HepG2 (cell line): ENCODE measurements at regions not wholly inside any gene's neighbourhood (a gene's known extent, or its start where the extent isn't known, plus 50 kb on each side); places are given as distances from the start of the nearest gene placed in this dataset.

Experiments
- ATAC-seq: fragments of 200-7000 bp; cut with Tn5 transposase; 3 replicates; pipeline ENCODE4 v1.9.1; 2020; ENCODE audit warnings: mild to moderate bottlenecking, moderate library complexity
- BruUV-seq: library from RNA; stranded (reverse); fragments of 400-500 nt; replicated peaks from 2 replicates; lab custom pipeline; 2021; lab: Mats Ljungman, UMichigan
- CTCF ChIA-PET: fragments of 300-600 bp; formaldehyde crosslinking; extraction: SDS; loops from one replicate; lab custom pipeline; 2021; ENCODE audit warnings: low total read pairs, inconsistent platforms, low intra/inter-chr PET ratio; lab: Yijun Ruan, JAX
- POLR2A ChIA-PET: fragments of 350-600 bp; sonication (Branson Sonifier 250); formaldehyde crosslinking; loops from one replicate; lab custom pipeline; 2020; ENCODE audit warnings: antibody characterized with exemption, inconsistent platforms; lab: Yijun Ruan, JAX
- DNase-seq: peaks from one replicate; pipeline ENCODE4 v3.0.0-alpha.2; 2015; ENCODE audit warnings: low spot score
- FAIRE-seq: peaks from 3 replicates; lab custom pipeline; 2011; peaks lifted over from hg19 to GRCh38; lab: Jason Lieb, UNC
- H2AFZ ChIP-seq: one replicate; pipeline ENCODE4 v1.6.1; 2011; ENCODE audit warnings: low read length, inconsistent platforms
- H3K27ac ChIP-seq: fragments of 300-600 bp; 3 replicates; pipeline ENCODE4 v1.8.0; 2011; ENCODE audit warnings: mixed run types, mild to moderate bottlenecking, mixed read lengths, low read length, inconsistent platforms; ENCODE audit not compliant: insufficient read depth; ENCODE audit errors: extremely low read length
- H3K27me3 ChIP-seq, 2 experiments: fragments of 200-600 bp in 1 of 2; 2 replicates in 1 of 2; 3 replicates in 1 of 2; pipeline versions ENCODE4 v1.6.0 to v1.8.0; 2011; ENCODE audit warnings: low read length in 2 of 2, mild to moderate bottlenecking in 2 of 2, moderate library complexity in 2 of 2, inconsistent platforms in 1 of 2; ENCODE audit not compliant: insufficient read depth in 2 of 2, control insufficient read depth in 1 of 2
- H3K36me3 ChIP-seq, 2 experiments: fragments of 200-600 bp in 1 of 2; replicated peaks in 1 of 2; 2 replicates in 1 of 2; 3 replicates in 1 of 2; pipeline versions ENCODE4 v1.5.1 to v1.8.0; 2011; ENCODE audit warnings: low read length in 2 of 2, inconsistent platforms in 1 of 2; ENCODE audit not compliant: insufficient read depth in 2 of 2, control insufficient read depth in 1 of 2
- H3K4me1 ChIP-seq: 2 replicates; pipeline ENCODE4 v1.5.1; 2012; ENCODE audit warnings: low read length, inconsistent platforms; ENCODE audit not compliant: insufficient read depth
- H3K4me2 ChIP-seq: 2 replicates; pipeline ENCODE4 v1.6.0; 2011; ENCODE audit warnings: low read depth, low read length, inconsistent platforms
- H3K4me3 ChIP-seq, 3 experiments: fragments of 200-600 bp in 1 of 3; sonication (generic), shearing (Covaris generic) in 1 of 3; replicated peaks in 1 of 3; 2 replicates each; pipeline ENCODE4 v1.5.1; 2011 to 2016; ENCODE audit warnings: low read length in 3 of 3, inconsistent platforms in 2 of 3, low read depth in 2 of 3, mild to moderate bottlenecking in 2 of 3, control low read depth in 1 of 3, mixed read lengths in 1 of 3; ENCODE audit not compliant: insufficient read depth in 1 of 3
- H3K79me2 ChIP-seq: one replicate; pipeline ENCODE4 v1.6.1; 2011; ENCODE audit warnings: low read length, inconsistent platforms; ENCODE audit not compliant: insufficient read depth
- H3K9ac ChIP-seq: 2 replicates; pipeline ENCODE4 v1.6.0; 2011; ENCODE audit warnings: mild to moderate bottlenecking, low read depth, low read length, inconsistent platforms; ENCODE audit not compliant: insufficient read depth
- H3K9me3 ChIP-seq: 2 replicates; pipeline ENCODE4 v1.5.1; 2012; ENCODE audit warnings: mild to moderate bottlenecking, low read length
- H4K20me1 ChIP-seq: 2 replicates; pipeline ENCODE4 v1.6.0; 2011; ENCODE audit warnings: inconsistent platforms, mild to moderate bottlenecking, low read length, moderate library complexity; ENCODE audit not compliant: insufficient read depth
- FLYWCH1 ChIP-seq: sonication (generic); formaldehyde crosslinking; IDR thresholded peaks from 2 replicates; pipeline ENCODE4 v1.8.1; 2023; ENCODE audit warnings: mild to moderate bottlenecking, missing genetic modification reagents
- GABPA ChIP-seq, 2 experiments: IDR thresholded peaks; 2 replicates each; pipeline ENCODE4 v1.6.1; 2011 to 2016; ENCODE audit warnings: low read depth in 2 of 2, low read length in 1 of 2, missing biosample characterization in 1 of 2, missing genetic modification characterization in 1 of 2
- HDAC2 ChIP-seq: sonication (generic); formaldehyde crosslinking; IDR thresholded peaks from 2 replicates; pipeline ENCODE4 v1.4.0; 2020; ENCODE audit warnings: missing genetic modification reagents
- HOXA9 ChIP-seq: sonication (generic); formaldehyde crosslinking; IDR thresholded peaks from 2 replicates; pipeline ENCODE4 v1.8.1; 2022; ENCODE audit warnings: missing genetic modification reagents, mild to moderate bottlenecking, moderate library complexity, borderline replicate concordance
- IRX3 ChIP-seq: sonication (generic); formaldehyde crosslinking; IDR thresholded peaks from 2 replicates; pipeline ENCODE4 v1.8.1; 2023; ENCODE audit warnings: mild to moderate bottlenecking, low read depth, missing genetic modification reagents, borderline replicate concordance
- ISX ChIP-seq: sonication (generic); formaldehyde crosslinking; conservative IDR thresholded peaks from 2 replicates; pipeline ENCODE4 v1.5.0; 2020; ENCODE audit warnings: missing genetic modification reagents
- KDM5B ChIP-seq: sonication (generic); formaldehyde crosslinking; IDR thresholded peaks from 2 replicates; pipeline ENCODE4 v1.4.0; 2020; ENCODE audit warnings: missing genetic modification reagents, mild to moderate bottlenecking, borderline replicate concordance
- MTF1 ChIP-seq: sonication (generic); formaldehyde crosslinking; IDR thresholded peaks from 2 replicates; pipeline ENCODE4 v1.5.0; 2020; ENCODE audit warnings: missing genetic modification reagents
- MYC ChIP-seq: sonication (generic); formaldehyde crosslinking; IDR thresholded peaks from 2 replicates; pipeline ENCODE4 v1.9.0; 2021; ENCODE audit warnings: missing genetic modification reagents, borderline replicate concordance
- ZBTB10 ChIP-seq: sonication (generic); formaldehyde crosslinking; IDR thresholded peaks from 2 replicates; pipeline ENCODE4 v1.4.0; 2020; ENCODE audit warnings: missing genetic modification reagents, borderline replicate concordance
- ZBTB37 ChIP-seq: sonication (generic); formaldehyde crosslinking; IDR thresholded peaks from 2 replicates; pipeline ENCODE4 v1.4.0; 2020; ENCODE audit warnings: mild to moderate bottlenecking, missing genetic modification reagents
- ZBTB8A ChIP-seq: sonication (generic); formaldehyde crosslinking; IDR thresholded peaks from 2 replicates; pipeline ENCODE4 v1.4.0; 2020; ENCODE audit warnings: mild to moderate bottlenecking, low read depth, missing genetic modification reagents, borderline replicate concordance
- WGBS: methylation state at CpG from one replicate; pipeline ENCODE4 v1.1.6; 2017; ENCODE audit warnings: low lambda C conversion rate; 5-methylcytosine and 5-hydroxymethylcytosine counted together
- in situ Hi-C: cut with HindIII; loops from 2 replicates; pipeline ENCODE4 v1.10.0; 2017; ENCODE audit warnings: low pct_unique_long_range_greater_than_20kb; ENCODE audit not compliant: extremely low pct_ligation_motif_present
- intact Hi-C: fragments of 100-400 bp; cut with micrococcal nuclease; formaldehyde crosslinking; loops from one replicate; pipeline ENCODE4 v1.10.0; 2022; ENCODE audit not compliant: unreplicated experiment
- TF ChIP-seq, protein P1 (sequence below): sonication (generic); formaldehyde crosslinking; IDR thresholded peaks from 2 replicates; pipeline ENCODE4 v1.8.0; 2022; ENCODE audit warnings: missing genetic modification reagents, low read depth, mild to moderate bottlenecking, borderline replicate concordance
- TF ChIP-seq, protein P2 (sequence below): conservative IDR thresholded peaks from 2 replicates; pipeline ENCODE4 v1.6.1; 2018; ENCODE audit warnings: missing genetic modification reagents
- TF ChIP-seq, protein P3 (sequence below): sonication (generic); formaldehyde crosslinking; conservative IDR thresholded peaks from 2 replicates; pipeline ENCODE4 v1.8.1; 2023; ENCODE audit warnings: missing genetic modification reagents

- Histone ChIP-seq H3K27ac (no peak overlapping the region), H3K4me3 (no peak overlapping the region)
- POLR2A ChIA-PET = no interaction called here
- BruUV-seq = no TSS peak
- TF ChIP-seq HDAC2 (CRISPR knock-in tag) (no peak), ISX (CRISPR knock-in tag) (no peak), FLYWCH1 (CRISPR knock-in tag) (no peak), GABPA (IDR thresholded peaks at IDR 0.05; ENCODE audit: low read depth, low read length) (no peak), GABPA (CRISPR knock-in tag; IDR thresholded peaks at IDR 0.05; ENCODE audit: low read depth) (no peak), KDM5B (no peak), HOXA9 (CRISPR knock-in tag) (no peak), ZBTB37 (CRISPR knock-in tag) (no peak), IRX3 (no peak), MYC (CRISPR knock-in tag) (no peak), MTF1 (CRISPR knock-in tag) (no peak), ZBTB10 (CRISPR knock-in tag) (no peak), ZBTB8A (CRISPR knock-in tag) (no peak)
- TF ChIP-seq, protein P1, sequence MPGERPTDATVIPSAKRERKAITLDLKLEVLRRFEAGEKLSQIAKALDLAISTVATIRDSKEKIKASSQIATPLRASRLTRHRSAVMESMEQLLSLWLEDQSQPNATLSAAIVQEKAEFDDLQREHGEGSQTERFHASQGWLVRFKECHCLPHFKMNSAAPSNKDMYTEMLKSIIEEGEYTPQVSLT (CRISPR knock-in tag) = no peak
- TF ChIP-seq, protein P2, sequence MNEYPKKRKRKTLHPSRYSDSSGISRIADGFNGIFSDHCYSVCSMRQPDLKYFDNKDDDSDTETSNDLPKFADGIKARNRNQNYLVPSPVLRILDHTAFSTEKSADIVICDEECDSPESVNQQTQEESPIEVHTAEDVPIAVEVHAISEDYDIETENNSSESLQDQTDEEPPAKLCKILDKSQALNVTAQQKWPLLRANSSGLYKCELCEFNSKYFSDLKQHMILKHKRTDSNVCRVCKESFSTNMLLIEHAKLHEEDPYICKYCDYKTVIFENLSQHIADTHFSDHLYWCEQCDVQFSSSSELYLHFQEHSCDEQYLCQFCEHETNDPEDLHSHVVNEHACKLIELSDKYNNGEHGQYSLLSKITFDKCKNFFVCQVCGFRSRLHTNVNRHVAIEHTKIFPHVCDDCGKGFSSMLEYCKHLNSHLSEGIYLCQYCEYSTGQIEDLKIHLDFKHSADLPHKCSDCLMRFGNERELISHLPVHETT (CRISPR knock-in tag) = no peak
- TF ChIP-seq, protein P3, sequence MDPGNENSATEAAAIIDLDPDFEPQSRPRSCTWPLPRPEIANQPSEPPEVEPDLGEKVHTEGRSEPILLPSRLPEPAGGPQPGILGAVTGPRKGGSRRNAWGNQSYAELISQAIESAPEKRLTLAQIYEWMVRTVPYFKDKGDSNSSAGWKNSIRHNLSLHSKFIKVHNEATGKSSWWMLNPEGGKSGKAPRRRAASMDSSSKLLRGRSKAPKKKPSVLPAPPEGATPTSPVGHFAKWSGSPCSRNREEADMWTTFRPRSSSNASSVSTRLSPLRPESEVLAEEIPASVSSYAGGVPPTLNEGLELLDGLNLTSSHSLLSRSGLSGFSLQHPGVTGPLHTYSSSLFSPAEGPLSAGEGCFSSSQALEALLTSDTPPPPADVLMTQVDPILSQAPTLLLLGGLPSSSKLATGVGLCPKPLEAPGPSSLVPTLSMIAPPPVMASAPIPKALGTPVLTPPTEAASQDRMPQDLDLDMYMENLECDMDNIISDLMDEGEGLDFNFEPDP (CRISPR knock-in tag) = no peak
- TF ChIP-seq, all 625 proteins: peak for 0
- H3K4me2 ChIP-seq = no peak overlapping the region
- WGBS = 27% methylated on average over 6 of the region's 6 CpGs
- intact Hi-C loops = no loop called here
- no peak for DNase-seq
- H3K27me3 ChIP-seq = no peaks in the 10 kb centered on the region
- no peaks in the 10 kb centered on the region for H4K20me1 ChIP-seq
- in situ Hi-C loops = no loop called here
- H2AFZ ChIP-seq = no peak overlapping the region
- no peak for ATAC-seq
- CTCF ChIA-PET = no interaction called here
- 0 out of 2 replicates have a peak, but pooled peaks cover 4% of the 10 kb centered on the region for H3K9me3 ChIP-seq
- no peaks in the 10 kb centered on the region for H3K79me2 ChIP-seq
- H3K4me1 ChIP-seq = peaks cover 9% of the 10 kb centered on the region
- H3K36me3 ChIP-seq = no peaks in the 10 kb centered on the region
- no peak for FAIRE-seq
- H3K9ac ChIP-seq = no peak overlapping the region
Measured at GRCh38 chr20:60131375-60131774, 173.2 kb downstream of the CDH26 start.
